Keratinocyte (primary cell): ENCODE measurements at regions not wholly inside any gene's neighbourhood (a gene's known extent, or its start where the extent isn't known, plus 50 kb on each side); places are given as distances from the start of the nearest gene placed in this dataset.

Experiments
- DNase-seq: peaks from one replicate; pipeline ENCODE4 v3.0.0-alpha.2; 2011; ENCODE audit warnings: low read depth, missing footprints, low spot score
- FAIRE-seq: peaks from 2 replicates; lab custom pipeline; 2011; peaks lifted over from hg19 to GRCh38; lab: Jason Lieb, UNC
- H2AFZ ChIP-seq: 2 replicates; pipeline ENCODE4 v1.6.0; 2012; ENCODE audit warnings: low read length, control low read depth, inconsistent platforms; ENCODE audit not compliant: control insufficient read depth
- H3K27ac ChIP-seq: 2 replicates; pipeline ENCODE4 v1.5.1; 2011; ENCODE audit warnings: low read length; ENCODE audit not compliant: control insufficient read depth, insufficient read depth
- H3K27me3 ChIP-seq: 3 replicates; pipeline ENCODE4 v1.6.0; 2011; ENCODE audit warnings: low read length; ENCODE audit not compliant: control insufficient read depth, insufficient read depth; ENCODE audit errors: extremely low read depth
- H3K36me3 ChIP-seq, 2 experiments: 2 replicates in 1 of 2; 3 replicates in 1 of 2; pipeline ENCODE4 v1.5.1; 2011; ENCODE audit warnings: low read length in 2 of 2, mild to moderate bottlenecking in 1 of 2; ENCODE audit not compliant: control insufficient read depth in 2 of 2, insufficient read depth in 2 of 2; ENCODE audit errors: extremely low read depth in 1 of 2
- H3K4me1 ChIP-seq: 3 replicates; pipeline ENCODE4 v1.5.1; 2011; ENCODE audit warnings: low read length; ENCODE audit not compliant: control insufficient read depth, insufficient read depth; ENCODE audit errors: extremely low read depth
- H3K4me2 ChIP-seq: 3 replicates; pipeline ENCODE4 v1.6.0; 2011; ENCODE audit warnings: low read depth, low read length; ENCODE audit not compliant: control insufficient read depth, insufficient read depth; ENCODE audit errors: extremely low read depth
- H3K4me3 ChIP-seq, 3 experiments: fragments of 200-600 bp in 1 of 3; sonication (generic) in 1 of 3; 2 replicates in 2 of 3; 3 replicates in 1 of 3; pipeline ENCODE4 v1.5.1; 2011 to 2016; ENCODE audit warnings: low read length in 3 of 3, mild to moderate bottlenecking in 3 of 3, control low read depth in 2 of 3, inconsistent platforms in 1 of 3, low read depth in 1 of 3, mixed read lengths in 1 of 3, mixed run types in 1 of 3, moderate library complexity in 1 of 3; ENCODE audit not compliant: control insufficient read depth in 2 of 3, insufficient read depth in 2 of 3; ENCODE audit errors: extremely low read depth in 1 of 3
- H3K79me2 ChIP-seq: 2 replicates; pipeline ENCODE4 v1.6.0; 2012; ENCODE audit warnings: low read length; ENCODE audit not compliant: control insufficient read depth, insufficient read depth
- H3K9ac ChIP-seq: 3 replicates; pipeline ENCODE4 v1.6.0; 2011; ENCODE audit warnings: low read length; ENCODE audit not compliant: control insufficient read depth, insufficient read depth; ENCODE audit errors: extremely low read depth
- H3K9me1 ChIP-seq: 3 replicates; pipeline ENCODE4 v1.6.0; 2011; ENCODE audit warnings: low read length; ENCODE audit not compliant: control insufficient read depth, insufficient read depth; ENCODE audit errors: extremely low read depth
- H3K9me3 ChIP-seq: 2 replicates; pipeline ENCODE4 v1.5.1; 2012; ENCODE audit warnings: low read depth, low read length; ENCODE audit not compliant: control insufficient read depth
- H4K20me1 ChIP-seq: 3 replicates; pipeline ENCODE4 v1.6.0; 2011; ENCODE audit warnings: low read length; ENCODE audit not compliant: control insufficient read depth, insufficient read depth; ENCODE audit errors: extremely low read depth
- EZH2 ChIP-seq: IDR thresholded peaks from one replicate; pipeline ENCODE4 v1.6.1; 2012; ENCODE audit warnings: inconsistent platforms, mild to moderate bottlenecking, low read length, moderate library complexity
- dilution Hi-C: fragments of 300-500 bp; cut with MboI; formaldehyde crosslinking; loops from one replicate; pipeline ENCODE4 v1.7.0; 2020; ENCODE audit warnings: low sequenced_read_pairs; ENCODE audit not compliant: extremely low pct_ligation_motif_present
- TF ChIP-seq, protein P1 (sequence below), 3 experiments: IDR thresholded peaks in 1 of 3; conservative IDR thresholded peaks in 1 of 3; optimal IDR thresholded peaks in 1 of 3; 2 replicates in 2 of 3; 3 replicates in 1 of 3; pipeline versions ENCODE3 to v1.5.1; 2011; ENCODE audit warnings: low read length in 3 of 3, mild to moderate bottlenecking in 3 of 3, moderate library complexity in 2 of 3, control low read depth in 1 of 3, inconsistent platforms in 1 of 3; ENCODE audit not compliant: insufficient read depth in 2 of 3; ENCODE audit errors: extremely low read depth in 1 of 3

DNA sequence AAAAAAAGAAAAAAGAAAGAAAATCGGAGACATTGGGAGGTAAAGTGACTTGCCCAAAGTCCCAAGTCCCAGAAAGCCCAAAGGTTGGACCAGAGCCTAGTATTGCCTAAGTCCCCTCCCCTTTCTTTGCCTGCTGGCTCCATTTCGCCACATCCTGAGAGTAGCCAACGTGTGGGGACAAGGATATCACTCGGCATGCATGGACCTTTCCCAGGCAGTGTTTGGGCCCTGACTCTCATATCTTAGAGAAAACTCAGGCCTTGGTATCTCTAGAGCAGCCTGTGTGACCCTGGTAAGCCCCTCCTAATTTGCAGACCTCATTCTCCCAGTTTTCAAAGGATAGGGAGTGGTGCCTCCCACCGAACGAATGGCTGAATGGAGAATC, 294.2 kb upstream of the ZMIZ1 start:
- H3K79me2 ChIP-seq: no peaks in the 10 kb centered on the region
- H3K4me3 ChIP-seq: no peak overlapping the region
- H3K9me1 ChIP-seq: no peaks in the 10 kb centered on the region
- H3K4me2 ChIP-seq: no peak overlapping the region
- H2AFZ ChIP-seq: no peak overlapping the region
- no peak for FAIRE-seq
- no peaks in the 10 kb centered on the region for H3K4me1 ChIP-seq
- TF ChIP-seq, protein P1, sequence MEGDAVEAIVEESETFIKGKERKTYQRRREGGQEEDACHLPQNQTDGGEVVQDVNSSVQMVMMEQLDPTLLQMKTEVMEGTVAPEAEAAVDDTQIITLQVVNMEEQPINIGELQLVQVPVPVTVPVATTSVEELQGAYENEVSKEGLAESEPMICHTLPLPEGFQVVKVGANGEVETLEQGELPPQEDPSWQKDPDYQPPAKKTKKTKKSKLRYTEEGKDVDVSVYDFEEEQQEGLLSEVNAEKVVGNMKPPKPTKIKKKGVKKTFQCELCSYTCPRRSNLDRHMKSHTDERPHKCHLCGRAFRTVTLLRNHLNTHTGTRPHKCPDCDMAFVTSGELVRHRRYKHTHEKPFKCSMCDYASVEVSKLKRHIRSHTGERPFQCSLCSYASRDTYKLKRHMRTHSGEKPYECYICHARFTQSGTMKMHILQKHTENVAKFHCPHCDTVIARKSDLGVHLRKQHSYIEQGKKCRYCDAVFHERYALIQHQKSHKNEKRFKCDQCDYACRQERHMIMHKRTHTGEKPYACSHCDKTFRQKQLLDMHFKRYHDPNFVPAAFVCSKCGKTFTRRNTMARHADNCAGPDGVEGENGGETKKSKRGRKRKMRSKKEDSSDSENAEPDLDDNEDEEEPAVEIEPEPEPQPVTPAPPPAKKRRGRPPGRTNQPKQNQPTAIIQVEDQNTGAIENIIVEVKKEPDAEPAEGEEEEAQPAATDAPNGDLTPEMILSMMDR (optimal IDR thresholded peaks at IDR 0.05 in 1 of 3, IDR thresholded peaks at IDR 0.05 in 1 of 3, conservative IDR thresholded peaks at IDR 0.05 in 1 of 3; ENCODE audit: extremely low read depth in 1 of 3, insufficient read depth in 2 of 3, low read length in 3 of 3): no peak
- TF ChIP-seq EZH2: no peak
- H3K9ac ChIP-seq: no peak overlapping the region
- H3K27me3 ChIP-seq: peaks cover 4% of the 10 kb centered on the region
- H4K20me1 ChIP-seq: no peaks in the 10 kb centered on the region
- dilution Hi-C loops: no loop called here
- H3K36me3 ChIP-seq: no peaks in the 10 kb centered on the region
- H3K27ac ChIP-seq: no peak overlapping the region
- DNase-seq: no peak
- H3K9me3 ChIP-seq: no peaks in the 10 kb centered on the region

DNA sequence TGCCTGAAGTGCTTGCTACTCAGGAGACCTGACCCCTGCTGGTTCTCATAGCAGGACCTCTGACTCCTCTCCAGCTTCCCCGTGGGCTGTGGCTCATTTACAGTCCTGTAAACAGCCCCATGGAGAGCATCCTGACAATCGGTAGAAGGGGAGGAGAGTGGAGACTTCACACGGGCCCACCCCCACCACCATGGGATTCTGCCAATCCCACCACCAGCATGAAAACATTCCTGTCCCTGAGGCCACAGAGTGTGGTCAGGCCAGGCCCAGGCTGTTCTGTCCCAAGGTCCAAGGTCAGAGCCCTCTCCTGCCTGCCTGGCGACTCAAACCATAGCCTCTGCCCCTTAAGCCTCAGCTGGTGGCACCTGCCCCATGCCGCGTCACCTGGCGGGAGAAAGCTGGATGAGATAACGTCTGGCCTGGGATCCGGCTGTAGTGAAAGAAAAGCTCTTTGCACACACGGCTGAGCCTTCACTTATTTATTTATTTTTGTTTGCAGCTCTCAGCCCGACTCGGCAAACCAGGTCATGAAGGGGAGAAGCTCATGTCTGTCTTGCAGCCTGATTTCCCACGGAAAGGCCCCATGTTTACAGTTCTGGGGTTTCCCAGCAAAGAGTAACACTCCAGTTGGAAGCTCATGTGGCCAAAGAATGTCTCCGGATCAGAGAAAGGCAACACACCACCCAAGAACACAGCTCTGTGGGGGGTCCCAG, 293.6 kb upstream of the ZMIZ1 start:
- Histone ChIP-seq H3K27ac (no peak overlapping the region), H3K4me2 (no peak overlapping the region), H3K27me3 (peaks cover 4% of the 10 kb centered on the region), H3K36me3 (no peaks in the 10 kb centered on the region), H4K20me1 (no peaks in the 10 kb centered on the region), H3K9me3 (no peaks in the 10 kb centered on the region), H2AFZ (no peak overlapping the region), H3K9ac (no peak overlapping the region), H3K4me1 (no peaks in the 10 kb centered on the region), H3K9me1 (no peaks in the 10 kb centered on the region), H3K4me3 (no peak overlapping the region), H3K79me2 (no peaks in the 10 kb centered on the region)
- DNase-seq (no peak), FAIRE-seq (no peak)
- TF ChIP-seq, protein P1 (optimal IDR thresholded peaks at IDR 0.05 in 1 of 3, IDR thresholded peaks at IDR 0.05 in 1 of 3, conservative IDR thresholded peaks at IDR 0.05 in 1 of 3; ENCODE audit: extremely low read depth in 1 of 3, insufficient read depth in 2 of 3, low read length in 3 of 3): no peak
- no peak for TF ChIP-seq EZH2
- dilution Hi-C loops: no loop called here
